H1 (cell line): ENCODE measurements at regions not wholly inside any gene's neighbourhood (a gene's known extent, or its start where the extent isn't known, plus 50 kb on each side); places are given as distances from the start of the nearest gene placed in this dataset.
A peak's percentile ranks its signal among the peaks of the same experiment; 100 is the strongest.

Experiments
- CTCF ChIA-PET: fragments of 300-600 bp; sonication (Branson Sonifier 250); formaldehyde crosslinking; loops from one replicate; lab custom pipeline; 2021; ENCODE audit not compliant: partially characterized antibody; lab: Charles Lee
- POLR2A ChIA-PET: fragments of 300-600 bp; sonication (Branson Sonifier 250); formaldehyde crosslinking; loops from one replicate; lab custom pipeline; 2021; ENCODE audit warnings: inconsistent platforms; ENCODE audit not compliant: partially characterized antibody; lab: Charles Lee
- DNase-seq, 2 experiments: peaks; one replicate each; pipeline versions ENCODE4 v3.0.0 to v3.0.0-alpha.2; 2010 to 2022; ENCODE audit warnings: low spot score in 2 of 2, low read depth in 1 of 2, mixed read lengths in 1 of 2
- FAIRE-seq: peaks from 2 replicates; lab custom pipeline; 2011; peaks lifted over from hg19 to GRCh38; lab: Jason Lieb, UNC
- H2AFZ ChIP-seq: 2 replicates; pipeline ENCODE4 v1.8.1; 2012; ENCODE audit warnings: low read length, inconsistent platforms
- H2AK5ac ChIP-seq: 2 replicates; pipeline ENCODE4 v1.6.1; 2013; ENCODE audit warnings: low read depth, low read length
- H2BK120ac ChIP-seq: replicated peaks from 2 replicates; pipeline ENCODE3; 2013; ENCODE audit warnings: low read depth, low read length, inconsistent platforms
- H2BK12ac ChIP-seq: 2 replicates; pipeline ENCODE4 v1.6.1; 2013; ENCODE audit warnings: low read depth, low read length
- H2BK15ac ChIP-seq: 2 replicates; pipeline ENCODE4 v1.6.1; 2013; ENCODE audit warnings: low read length
- H2BK20ac ChIP-seq: 2 replicates; pipeline ENCODE4 v1.6.1; 2013; ENCODE audit warnings: low read length
- H2BK5ac ChIP-seq: 2 replicates; pipeline ENCODE4 v1.6.1; 2013; ENCODE audit warnings: low read depth, low read length
- H3K14ac ChIP-seq: 2 replicates; pipeline ENCODE4 v1.6.1; 2013; ENCODE audit warnings: inconsistent platforms; ENCODE audit not compliant: insufficient read length
- H3K18ac ChIP-seq: 2 replicates; pipeline ENCODE4 v1.6.1; 2013; ENCODE audit warnings: low read length; ENCODE audit errors: extremely low read depth
- H3K23ac ChIP-seq: 2 replicates; pipeline ENCODE4 v1.6.1; 2013; ENCODE audit warnings: inconsistent platforms; ENCODE audit not compliant: insufficient read length
- H3K23me2 ChIP-seq: 2 replicates; pipeline ENCODE4 v1.6.1; 2013; ENCODE audit warnings: low read depth, low read length
- H3K27ac ChIP-seq: 2 replicates; pipeline ENCODE4 v1.6.1; 2011; ENCODE audit warnings: low read depth, low read length, inconsistent platforms
- H3K27me3 ChIP-seq, 4 experiments: replicated peaks in 1 of 4; 1 replicate in 1 of 4; 2 replicates in 3 of 4; pipeline versions ENCODE4 v1.6.1 to v1.8.1; 2011 to 2013; ENCODE audit warnings: low read length in 3 of 4, mild to moderate bottlenecking in 3 of 4, inconsistent platforms in 2 of 4, mixed read lengths in 2 of 4, moderate library complexity in 1 of 4; ENCODE audit not compliant: control insufficient read depth in 3 of 4, insufficient read depth in 3 of 4; ENCODE audit errors: extremely low read depth in 1 of 4
- H3K36me3 ChIP-seq, 4 experiments: 2 replicates each; pipeline versions ENCODE4 v1.6.1 to v1.8.1; 2011 to 2013; ENCODE audit warnings: mild to moderate bottlenecking in 4 of 4, low read length in 3 of 4, moderate library complexity in 2 of 4, control low read depth in 1 of 4, inconsistent platforms in 1 of 4; ENCODE audit not compliant: insufficient read depth in 4 of 4, control insufficient read depth in 2 of 4
- H3K4ac ChIP-seq: replicated peaks from 2 replicates; pipeline ENCODE3; 2013; ENCODE audit warnings: low read length, low read depth, mixed read lengths, inconsistent platforms; ENCODE audit not compliant: insufficient read length
- H3K4me1 ChIP-seq, 4 experiments: replicated peaks in 1 of 4; 1 replicate in 1 of 4; 2 replicates in 3 of 4; pipeline versions ENCODE4 v1.6.1 to v1.8.1; 2011 to 2013; ENCODE audit warnings: low read length in 3 of 4, inconsistent platforms in 2 of 4, mixed read lengths in 1 of 4; ENCODE audit not compliant: insufficient read depth in 4 of 4, control insufficient read depth in 3 of 4
- H3K4me2 ChIP-seq, 2 experiments: 2 replicates each; pipeline versions ENCODE4 v1.6.1 to v1.8.1; 2011 to 2013; ENCODE audit warnings: low read depth in 2 of 2, low read length in 2 of 2, control low read depth in 1 of 2, inconsistent platforms in 1 of 2, mild to moderate bottlenecking in 1 of 2; ENCODE audit not compliant: insufficient read depth in 1 of 2
- H3K4me3 ChIP-seq, 4 experiments: fragments of 200-600, 300-600 bp in 1 of 4; sonication (generic), shearing (Covaris generic), sonication (Bioruptor Twin) in 1 of 4; 2 replicates each; pipeline versions ENCODE4 v1.5.1 to v1.8.1; 2011 to 2016; ENCODE audit warnings: low read length in 4 of 4, low read depth in 3 of 4, control low read depth in 2 of 4, inconsistent platforms in 2 of 4, mild to moderate bottlenecking in 2 of 4, mixed read lengths in 1 of 4, moderate library complexity in 1 of 4; ENCODE audit not compliant: insufficient read depth in 2 of 4; ENCODE audit errors: extremely low read depth in 1 of 4
- H3K56ac ChIP-seq: replicated peaks from 2 replicates; pipeline ENCODE3; 2013; ENCODE audit warnings: low read depth, mild to moderate bottlenecking, mixed read lengths, low read length, inconsistent platforms; ENCODE audit not compliant: insufficient read length
- H3K79me1 ChIP-seq: 2 replicates; pipeline ENCODE4 v1.6.1; 2013; ENCODE audit warnings: low read depth, low read length, control low read depth
- H3K79me2 ChIP-seq, 2 experiments: 2 replicates each; pipeline versions ENCODE4 v1.6.1 to v1.8.1; 2012 to 2013; ENCODE audit warnings: low read length in 2 of 2, mild to moderate bottlenecking in 2 of 2, inconsistent platforms in 1 of 2; ENCODE audit not compliant: insufficient read depth in 2 of 2, control insufficient read depth in 1 of 2
- H3K9ac ChIP-seq, 4 experiments: replicated peaks in 1 of 4; 1 replicate in 1 of 4; 2 replicates in 3 of 4; pipeline versions ENCODE4 v1.6.1 to v1.8.1; 2011 to 2013; ENCODE audit warnings: low read depth in 3 of 4, low read length in 3 of 4, control low read depth in 2 of 4, mild to moderate bottlenecking in 2 of 4, moderate library complexity in 2 of 4, inconsistent platforms in 1 of 4; ENCODE audit errors: extremely low read depth in 1 of 4
- H3K9me3 ChIP-seq, 2 experiments: 2 replicates each; pipeline versions ENCODE4 v1.6.1 to v1.8.1; 2012 to 2013; ENCODE audit warnings: mild to moderate bottlenecking in 2 of 2, moderate library complexity in 2 of 2, control low read depth in 1 of 2, inconsistent platforms in 1 of 2, low read depth in 1 of 2, low read length in 1 of 2, mixed read lengths in 1 of 2; ENCODE audit not compliant: insufficient read depth in 2 of 2
- H4K20me1 ChIP-seq, 2 experiments: replicated peaks in 1 of 2; 2 replicates each; pipeline versions ENCODE3 to v1.8.1; 2011 to 2013; ENCODE audit warnings: inconsistent platforms in 2 of 2, low read length in 2 of 2, mild to moderate bottlenecking in 1 of 2; ENCODE audit not compliant: insufficient read depth in 2 of 2, control insufficient read depth in 1 of 2
- H4K5ac ChIP-seq: 2 replicates; pipeline ENCODE4 v1.6.1; 2013; ENCODE audit warnings: low read length, low read depth, mixed read lengths, inconsistent platforms; ENCODE audit not compliant: insufficient read length
- H4K8ac ChIP-seq: 2 replicates; pipeline ENCODE4 v1.8.0; 2013; ENCODE audit warnings: mild to moderate bottlenecking, moderate library complexity, low read length, inconsistent platforms; ENCODE audit not compliant: insufficient read depth; ENCODE audit errors: extremely low read depth
- H4K91ac ChIP-seq: replicated peaks from 2 replicates; pipeline ENCODE3; 2013; ENCODE audit warnings: low read length, mixed read lengths, inconsistent platforms; ENCODE audit not compliant: insufficient read length
- EP300 ChIP-seq, 2 experiments: IDR thresholded peaks; 1 replicate in 1 of 2; 2 replicates in 1 of 2; pipeline ENCODE4 v1.6.1; 2011 to 2012; ENCODE audit warnings: low read depth in 2 of 2, low read length in 2 of 2, mild to moderate bottlenecking in 2 of 2, borderline replicate concordance in 1 of 2, inconsistent platforms in 1 of 2, moderate library complexity in 1 of 2
- YY1 ChIP-seq: IDR thresholded peaks from 2 replicates; pipeline ENCODE4 v1.6.1; 2011; ENCODE audit warnings: low read depth, mild to moderate bottlenecking, low read length
- WGBS, 2 experiments: shearing (Covaris generic) in 1 of 2; methylation state at CpG; one replicate each; pipeline versions ENCODE4 v1.1.6 to v1.1.7; 2013 to 2015; ENCODE audit warnings: low lambda C conversion rate in 2 of 2, mixed read lengths in 2 of 2, inconsistent platforms in 1 of 2, low coverage in 1 of 2, missing lambda C conversion rate in 1 of 2; ENCODE audit not compliant: insufficient replicate concordance in 2 of 2, insufficient coverage in 1 of 2, insufficient read length in 1 of 2; ENCODE audit errors: extremely low coverage in 1 of 2, missing lambda C conversion rate in 1 of 2; 5-methylcytosine and 5-hydroxymethylcytosine counted together

- H2BK15ac ChIP-seq, result no peak overlapping the region; the same call in 1 of the 2 replicates
- no peak overlapping the region for H2AFZ ChIP-seq
- no peak overlapping the region for H3K9ac ChIP-seq
- H3K79me2 ChIP-seq, result no peaks in the 10 kb centered on the region
- H4K5ac ChIP-seq, result no peak overlapping the region
- H4K8ac ChIP-seq, result no peak overlapping the region
- no peak overlapping the region for H3K18ac ChIP-seq
- H3K27me3 ChIP-seq, result peaks cover 0 to 23% (median 16%) of the 10 kb centered on the region in 4 experiments; a peak in 5 of 7 replicates
- no peak overlapping the region for H3K23ac ChIP-seq
- no peaks in the 10 kb centered on the region for H4K20me1 ChIP-seq
- H2BK120ac ChIP-seq, result no peak overlapping the region
- no peak overlapping the region for H3K27ac ChIP-seq
- H2BK12ac ChIP-seq, result no peak overlapping the region
- H3K36me3 ChIP-seq, result no peaks in the 10 kb centered on the region
- H3K79me1 ChIP-seq, result no peaks in the 10 kb centered on the region
- no peaks in the 10 kb centered on the region for H3K9me3 ChIP-seq
- no peak overlapping the region for H3K4ac ChIP-seq
- no peak for FAIRE-seq
- no peak overlapping the region for H3K4me2 ChIP-seq
- POLR2A ChIA-PET, result no interaction called here
- 0 out of 2 replicates have a peak overlapping the region, but pooled peaks have one; percentile 46 for H2AK5ac ChIP-seq
- H3K23me2 ChIP-seq, result peaks cover 2% of the 10 kb centered on the region; the same call in 1 of the 2 replicates
- WGBS, 2 experiments, result 87% methylated on average over 7 of the region's 7 CpGs; no CpG with 5 or more reads in 1 of the 2 experiments
- no peak overlapping the region for H4K91ac ChIP-seq
- TF ChIP-seq YY1 (0 out of 2 replicates have a peak, but pooled peaks have one; percentile 9), EP300 (IDR thresholded peaks at IDR 0.05; ENCODE audit: borderline replicate concordance in 1 of 2, low read depth in 2 of 2, low read length in 2 of 2) (no peak)
- TF ChIP-seq, all 59 proteins: peak for 1
- no peak overlapping the region for H3K4me3 ChIP-seq
- H3K4me1 ChIP-seq, result peaks cover 0 to 13% (median 7%) of the 10 kb centered on the region in 4 experiments; a peak in 5 of 7 replicates
- CTCF ChIA-PET, result interaction anchor here (0.7 to 1.4 kb wide), 4 partner anchors 42 to 146 kb away, joined by 3 to 4 read pairs (median 3); no protein-coding TSS in a partner anchor
- DNase-seq, result no peak
- no peak overlapping the region for H3K14ac ChIP-seq
- no peak overlapping the region for H2BK20ac ChIP-seq
- no peak overlapping the region for H3K56ac ChIP-seq
- H2BK5ac ChIP-seq, result no peak overlapping the region
Observed at GRCh38 chr7:1365846-1366245, 93.4 kb downstream of the MICALL2 start.
